T-cell (primary cell): ENCODE measurements at regions not wholly inside any gene's neighbourhood (a gene's known extent, or its start where the extent isn't known, plus 50 kb on each side); places are given as distances from the start of the nearest gene placed in this dataset.
"Not testable (repeated sequence)": the region's sequence is repeated elsewhere in the genome, so short reads cannot be mapped to it uniquely, and the experiment has no call there.

Experiments
- ATAC-seq, 4 experiments: fragments of 200-7000 bp in 3 of 4; fragments of 150-1000 bp in 1 of 4; cut with Tn5 transposase; replicated peaks in 1 of 4; 1 replicate in 3 of 4; 2 replicates in 1 of 4; pipeline ENCODE4 v1.10.0; 2021; ENCODE audit warnings: moderate library complexity in 3 of 4, mild to moderate bottlenecking in 2 of 4, moderate number of reproducible peaks in 1 of 4
- CTCF ChIA-PET, 2 donors: fragments of 300-600 bp; sonication (Branson Sonifier 250); formaldehyde crosslinking; loops; one replicate each; lab custom pipeline; 2022; ENCODE audit warnings: antibody characterized with exemption in 2 of 2; lab: Charles Lee
- POLR2A ChIA-PET, 2 donors: fragments of 300-600 bp; sonication (Branson Sonifier 250); formaldehyde crosslinking; loops; one replicate each; lab custom pipeline; 2022; ENCODE audit warnings: antibody characterized with exemption in 2 of 2; lab: Charles Lee
- DNase-seq, 35 experiments: peaks; one replicate each; pipeline versions ENCODE4 v3.0.0 to v3.0.0-alpha.2; 2013 to 2023
- H3K27ac ChIP-seq: one replicate; pipeline ENCODE4 v1.5.1; 2013; ENCODE audit warnings: low read length
- H3K27me3 ChIP-seq, 2 experiments: replicated peaks in 1 of 2; 1 replicate in 1 of 2; 2 replicates in 1 of 2; pipeline versions ENCODE4 v1.6.1 to v1.7.0; 2013; ENCODE audit warnings: low read length in 1 of 2, mixed read lengths in 1 of 2; ENCODE audit not compliant: control insufficient read depth in 2 of 2, insufficient read depth in 2 of 2; ENCODE audit errors: extremely low read depth in 1 of 2
- H3K36me3 ChIP-seq, 2 donors: 1 replicate in 1 of 2; 2 replicates in 1 of 2; pipeline versions ENCODE4 v1.6.1 to v1.7.0; 2013; ENCODE audit warnings: low read length in 1 of 2; ENCODE audit not compliant: control insufficient read depth in 2 of 2, insufficient read depth in 1 of 2; ENCODE audit errors: extremely low read depth in 1 of 2
- H3K4me1 ChIP-seq, 2 experiments: 1 replicate in 1 of 2; 2 replicates in 1 of 2; pipeline versions ENCODE4 v1.6.1 to v1.7.0; 2013; ENCODE audit warnings: low read length in 2 of 2, mixed read lengths in 1 of 2; ENCODE audit not compliant: insufficient read depth in 2 of 2, control insufficient read depth in 1 of 2; ENCODE audit errors: extremely low read depth in 1 of 2
- H3K4me3 ChIP-seq, 2 donors: 1 replicate in 1 of 2; 2 replicates in 1 of 2; pipeline versions ENCODE4 v1.5.1 to v1.7.0; 2013; ENCODE audit warnings: mild to moderate bottlenecking in 2 of 2, low read length in 1 of 2, moderate library complexity in 1 of 2; ENCODE audit not compliant: control insufficient read depth in 1 of 2; ENCODE audit errors: extremely low read depth in 1 of 2
- H3K9me3 ChIP-seq: 2 replicates; pipeline ENCODE4 v1.7.0; 2013
- H3K27ac Mint-ChIP-seq, 2 donors: one replicate each; pipeline ENCODE4 v1.8.0; 2020 to 2021; ENCODE audit warnings: mild to moderate bottlenecking in 2 of 2, mixed read lengths in 2 of 2
- H3K27me3 Mint-ChIP-seq, 2 donors: one replicate each; pipeline ENCODE4 v1.8.0; 2021 to 2022; ENCODE audit warnings: mixed read lengths in 2 of 2
- H3K36me3 Mint-ChIP-seq: one replicate; pipeline ENCODE4 v1.8.0; 2021; ENCODE audit warnings: mixed read lengths
- H3K4me1 Mint-ChIP-seq, 3 donors: one replicate each; pipeline ENCODE4 v1.8.0; 2020 to 2022; ENCODE audit warnings: mixed read lengths in 3 of 3, mild to moderate bottlenecking in 1 of 3
- H3K4me3 Mint-ChIP-seq, 3 donors: one replicate each; pipeline ENCODE4 v1.8.0; 2020 to 2022; ENCODE audit warnings: mild to moderate bottlenecking in 3 of 3, mixed read lengths in 3 of 3, moderate library complexity in 3 of 3
- H3K9me3 Mint-ChIP-seq, 3 donors: one replicate each; pipeline ENCODE4 v1.8.0; 2020 to 2022; ENCODE audit warnings: mixed read lengths in 3 of 3
- WGBS: methylation state at CpG from one replicate; pipeline ENCODE4 v1.1.5; 2013; ENCODE audit warnings: missing lambda C conversion rate; ENCODE audit not compliant: insufficient coverage; 5-methylcytosine and 5-hydroxymethylcytosine counted together

- H3K27me3 Mint-ChIP-seq, H3K36me3 ChIP-seq, H3K36me3 Mint-ChIP-seq, H3K27me3 ChIP-seq, H3K4me1 ChIP-seq, H3K4me1 Mint-ChIP-seq, DNase-seq, ATAC-seq, CTCF ChIA-PET, H3K4me3 ChIP-seq, H3K27ac Mint-ChIP-seq, POLR2A ChIA-PET, H3K4me3 Mint-ChIP-seq, H3K27ac ChIP-seq, H3K9me3 ChIP-seq: not testable (repeated sequence)
- H3K9me3 Mint-ChIP-seq = peaks cover 11 to 53% (median 34%) of the 10 kb centered on the region in 3 donors
- WGBS = 50% methylated on average over 2 of the region's 4 CpGs
Observed at GRCh38 chr3:125810010-125810409, 159.0 kb upstream of the ROPN1B start.

GRCh38 chr3:125822175-125822574 lies 146.8 kb upstream of the ROPN1B start:
- not testable (repeated sequence) for H3K27me3 Mint-ChIP-seq, H3K4me3 Mint-ChIP-seq, H3K27ac ChIP-seq, H3K27me3 ChIP-seq, H3K4me1 ChIP-seq, H3K36me3 Mint-ChIP-seq, ATAC-seq, H3K4me3 ChIP-seq, H3K36me3 ChIP-seq, H3K9me3 ChIP-seq
- Mint-ChIP-seq H3K9me3 (peaks cover under 1 to 13% (median 4%) of the 10 kb centered on the region in 3 donors), H3K4me1 (peaks cover 0 to 14% (median 0%) of the 10 kb centered on the region in 3 donors), H3K27ac (peak overlapping the region in 1 of 2 donors; percentile 76)
- peak in 18 of 35 experiments; percentile 1 to 65 (median 27) for DNase-seq
- POLR2A ChIA-PET = interaction anchor here in 1 of 2 donors (1.2 kb wide), 1 partner anchor 14 kb away, joined by 3 read pairs; no protein-coding TSS in a partner anchor
- CTCF ChIA-PET = interaction anchor here in 1 of 2 donors (0.6 kb wide), 1 partner anchor 999 kb away, joined by 3 read pairs; no protein-coding TSS in a partner anchor
- 17% methylated on average over 4 of the region's 5 CpGs for WGBS

GRCh38 chr3:125831005-125831750 lies 137.8 kb upstream of the ROPN1B start:
- Mint-ChIP-seq H3K9me3 (peaks cover 15 to 26% (median 20%) of the 10 kb centered on the region in 3 donors), H3K36me3 (peaks cover 22% of the 10 kb centered on the region)
- H3K27me3 ChIP-seq, H3K27me3 Mint-ChIP-seq, H3K36me3 ChIP-seq, H3K4me3 ChIP-seq, H3K4me3 Mint-ChIP-seq, CTCF ChIA-PET, H3K27ac Mint-ChIP-seq, ATAC-seq, POLR2A ChIA-PET, H3K9me3 ChIP-seq, H3K27ac ChIP-seq, H3K4me1 Mint-ChIP-seq, H3K4me1 ChIP-seq, DNase-seq: not testable (repeated sequence)
- no CpG with 5 or more reads among the region's 2 CpGs for WGBS

- H3K9me3 ChIP-seq, H3K4me1 ChIP-seq, H3K4me3 ChIP-seq, H3K27me3 Mint-ChIP-seq, H3K36me3 Mint-ChIP-seq, H3K36me3 ChIP-seq, CTCF ChIA-PET, H3K9me3 Mint-ChIP-seq, H3K27me3 ChIP-seq, ATAC-seq: not testable (repeated sequence)
- peak overlapping the region in 2 of 3 donors; percentile 64 to 80 for H3K4me3 Mint-ChIP-seq
- H3K27ac Mint-ChIP-seq = peak overlapping the region; percentile 53 to 94
- POLR2A ChIA-PET = interaction anchor here in 1 of 2 donors (1.2 kb wide), 1 partner anchor 14 kb away, joined by 3 read pairs; no protein-coding TSS in a partner anchor
- 100% methylated on average over 2 of the region's 8 CpGs for WGBS
- H3K4me1 Mint-ChIP-seq = peaks cover 14 to 26% (median 14%) of the 10 kb centered on the region in 3 donors
- peak overlapping the region; percentile 77 for H3K27ac ChIP-seq
- peak in 1 of 35 experiments; percentile 2 for DNase-seq
Observed at GRCh38 chr3:125835562-125835961, 133.4 kb upstream of the ROPN1B start.

GRCh38 chr3:125836011-125836551 lies 132.9 kb upstream of the ROPN1B start:
- Mint-ChIP-seq H3K27ac (peak overlapping the region; percentile 53 to 94), H3K4me3 (peak overlapping the region; percentile 64 to 80 (median 65)), H3K4me1 (peaks cover 14 to 26% (median 14%) of the 10 kb centered on the region in 3 donors)
- H3K4me1 ChIP-seq, H3K9me3 Mint-ChIP-seq, H3K27me3 ChIP-seq, H3K9me3 ChIP-seq, H3K36me3 ChIP-seq, ATAC-seq, CTCF ChIA-PET, H3K36me3 Mint-ChIP-seq, H3K27me3 Mint-ChIP-seq: not testable (repeated sequence)
- WGBS = 43% methylated on average over 5 of the region's 11 CpGs
- DNase-seq = peak in 31 of 35 experiments; percentile 1 to 65 (median 18)
- POLR2A ChIA-PET = interaction anchor here in 1 of 2 donors (0.9 to 1.2 kb wide), 2 partner anchors 14 to 80 kb away, joined by 3 to 4 read pairs; no protein-coding TSS in a partner anchor
- Histone ChIP-seq H3K27ac (peak overlapping the region; percentile 77), H3K4me3 (peak overlapping the region in 1 of 2 donors; percentile 10)

GRCh38 chr3:125836786-125837185 lies 132.2 kb upstream of the ROPN1B start:
- H3K36me3 ChIP-seq, H3K4me1 ChIP-seq, H3K9me3 Mint-ChIP-seq, H3K27me3 ChIP-seq, CTCF ChIA-PET, H3K36me3 Mint-ChIP-seq, H3K27me3 Mint-ChIP-seq, ATAC-seq, H3K9me3 ChIP-seq: not testable (repeated sequence)
- Mint-ChIP-seq H3K4me1 (peaks cover 14 to 26% (median 14%) of the 10 kb centered on the region in 3 donors), H3K4me3 (peak overlapping the region; percentile 64 to 80 (median 65)), H3K27ac (peak overlapping the region; percentile 53 to 94)
- POLR2A ChIA-PET = interaction anchor here in 1 of 2 donors (0.9 to 1.2 kb wide), 2 partner anchors 15 to 79 kb away, joined by 3 to 4 read pairs; no protein-coding TSS in a partner anchor
- 67% methylated on average over 2 of the region's 8 CpGs for WGBS
- Histone ChIP-seq H3K4me3 (peak overlapping the region in 1 of 2 donors; percentile 10), H3K27ac (peak overlapping the region; percentile 77)
- peak in 3 of 35 experiments; percentile 8 to 34 (median 16) for DNase-seq
